ENCODE measurements at regions not wholly inside any gene's neighbourhood (a gene's known extent, or its start where the extent isn't known, plus 50 kb on each side); places are given as distances from the start of the nearest gene placed in this dataset.

DNA sequence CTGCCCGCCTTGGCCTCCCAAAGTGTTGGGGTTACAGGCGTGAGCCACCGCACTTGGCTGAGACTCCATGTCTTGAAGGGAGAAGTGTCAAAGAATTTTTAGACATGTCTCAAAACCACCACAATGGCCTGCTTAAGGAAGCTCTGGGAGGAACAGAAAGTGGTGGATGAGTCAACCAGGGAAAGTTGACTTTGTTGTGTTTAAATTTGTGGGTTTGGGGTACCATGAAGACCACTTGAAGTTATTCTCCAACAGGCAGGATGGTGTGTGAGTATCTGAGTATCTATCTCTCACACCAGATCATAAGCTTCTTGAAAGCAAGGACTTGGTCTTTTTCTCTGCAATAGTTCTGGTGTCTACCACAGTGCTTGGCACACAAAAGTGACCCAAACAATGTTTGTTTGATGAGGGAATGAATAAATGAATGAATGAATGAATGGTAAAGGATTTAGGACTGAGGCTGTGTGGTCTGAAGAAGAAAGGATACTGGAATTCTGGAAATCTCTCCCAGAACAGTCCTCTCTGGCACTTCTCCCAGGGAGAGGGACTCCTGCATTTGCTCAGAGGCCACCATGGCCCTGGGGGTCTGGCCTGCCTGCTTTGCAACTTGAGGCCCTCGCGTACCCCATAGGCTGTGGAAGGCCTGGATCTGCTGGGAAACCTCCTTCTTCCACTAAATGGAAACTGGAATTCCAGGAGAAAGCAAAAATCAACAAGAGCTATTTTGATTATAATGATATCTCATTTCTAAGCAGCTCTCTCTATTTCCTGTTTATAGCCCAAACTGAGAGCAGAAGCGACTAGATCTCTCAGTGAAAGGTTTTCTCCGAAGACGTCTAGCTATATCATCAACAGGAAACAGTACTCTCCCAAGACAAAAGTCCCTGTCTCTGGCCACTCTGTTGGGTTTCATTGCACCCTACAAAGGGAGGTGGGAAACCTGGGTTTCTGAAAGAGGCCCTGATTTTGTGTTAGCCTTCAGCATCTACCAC lies 187.9 kb downstream of the PALM2AKAP2 start (continued):
- TF ChIP-seq ETV6 (conservative IDR thresholded peaks at IDR 0.05 in 1 of 2, IDR thresholded peaks at IDR 0.05 in 1 of 2; ENCODE audit: borderline replicate concordance in 1 of 2, low read depth in 1 of 2) = peak in 1 of 2 experiments; percentile 96; a peak in 2 of 4 replicates
- peak; percentile 99 for TF ChIP-seq DPF2 (IDR thresholded peaks at IDR 0.05)
- peak; percentile 95 for TF ChIP-seq IKZF1 (conservative IDR thresholded peaks at IDR 0.05)
- peak; percentile 84; the same call in 1 of the 2 replicates for TF ChIP-seq RCOR1 (conservative IDR thresholded peaks at IDR 0.05; ENCODE audit: low read depth, low read length)
- TF ChIP-seq, protein P1, sequence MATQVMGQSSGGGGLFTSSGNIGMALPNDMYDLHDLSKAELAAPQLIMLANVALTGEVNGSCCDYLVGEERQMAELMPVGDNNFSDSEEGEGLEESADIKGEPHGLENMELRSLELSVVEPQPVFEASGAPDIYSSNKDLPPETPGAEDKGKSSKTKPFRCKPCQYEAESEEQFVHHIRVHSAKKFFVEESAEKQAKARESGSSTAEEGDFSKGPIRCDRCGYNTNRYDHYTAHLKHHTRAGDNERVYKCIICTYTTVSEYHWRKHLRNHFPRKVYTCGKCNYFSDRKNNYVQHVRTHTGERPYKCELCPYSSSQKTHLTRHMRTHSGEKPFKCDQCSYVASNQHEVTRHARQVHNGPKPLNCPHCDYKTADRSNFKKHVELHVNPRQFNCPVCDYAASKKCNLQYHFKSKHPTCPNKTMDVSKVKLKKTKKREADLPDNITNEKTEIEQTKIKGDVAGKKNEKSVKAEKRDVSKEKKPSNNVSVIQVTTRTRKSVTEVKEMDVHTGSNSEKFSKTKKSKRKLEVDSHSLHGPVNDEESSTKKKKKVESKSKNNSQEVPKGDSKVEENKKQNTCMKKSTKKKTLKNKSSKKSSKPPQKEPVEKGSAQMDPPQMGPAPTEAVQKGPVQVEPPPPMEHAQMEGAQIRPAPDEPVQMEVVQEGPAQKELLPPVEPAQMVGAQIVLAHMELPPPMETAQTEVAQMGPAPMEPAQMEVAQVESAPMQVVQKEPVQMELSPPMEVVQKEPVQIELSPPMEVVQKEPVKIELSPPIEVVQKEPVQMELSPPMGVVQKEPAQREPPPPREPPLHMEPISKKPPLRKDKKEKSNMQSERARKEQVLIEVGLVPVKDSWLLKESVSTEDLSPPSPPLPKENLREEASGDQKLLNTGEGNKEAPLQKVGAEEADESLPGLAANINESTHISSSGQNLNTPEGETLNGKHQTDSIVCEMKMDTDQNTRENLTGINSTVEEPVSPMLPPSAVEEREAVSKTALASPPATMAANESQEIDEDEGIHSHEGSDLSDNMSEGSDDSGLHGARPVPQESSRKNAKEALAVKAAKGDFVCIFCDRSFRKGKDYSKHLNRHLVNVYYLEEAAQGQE (IDR thresholded peaks at IDR 0.05; ENCODE audit: low read depth, low read length) = no peak; the same call in 1 of the 2 replicates
- TF ChIP-seq, protein P2, sequence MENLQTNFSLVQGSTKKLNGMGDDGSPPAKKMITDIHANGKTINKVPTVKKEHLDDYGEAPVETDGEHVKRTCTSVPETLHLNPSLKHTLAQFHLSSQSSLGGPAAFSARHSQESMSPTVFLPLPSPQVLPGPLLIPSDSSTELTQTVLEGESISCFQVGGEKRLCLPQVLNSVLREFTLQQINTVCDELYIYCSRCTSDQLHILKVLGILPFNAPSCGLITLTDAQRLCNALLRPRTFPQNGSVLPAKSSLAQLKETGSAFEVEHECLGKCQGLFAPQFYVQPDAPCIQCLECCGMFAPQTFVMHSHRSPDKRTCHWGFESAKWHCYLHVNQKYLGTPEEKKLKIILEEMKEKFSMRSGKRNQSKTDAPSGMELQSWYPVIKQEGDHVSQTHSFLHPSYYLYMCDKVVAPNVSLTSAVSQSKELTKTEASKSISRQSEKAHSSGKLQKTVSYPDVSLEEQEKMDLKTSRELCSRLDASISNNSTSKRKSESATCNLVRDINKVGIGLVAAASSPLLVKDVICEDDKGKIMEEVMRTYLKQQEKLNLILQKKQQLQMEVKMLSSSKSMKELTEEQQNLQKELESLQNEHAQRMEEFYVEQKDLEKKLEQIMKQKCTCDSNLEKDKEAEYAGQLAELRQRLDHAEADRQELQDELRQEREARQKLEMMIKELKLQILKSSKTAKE (IDR thresholded peaks at IDR 0.05; ENCODE audit: low read depth, poor library complexity, severe bottlenecking) = peak; percentile 94
- TF ChIP-seq SMARCA5 (IDR thresholded peaks at IDR 0.05) = peak; percentile 81
- TF ChIP-seq, protein P3, sequence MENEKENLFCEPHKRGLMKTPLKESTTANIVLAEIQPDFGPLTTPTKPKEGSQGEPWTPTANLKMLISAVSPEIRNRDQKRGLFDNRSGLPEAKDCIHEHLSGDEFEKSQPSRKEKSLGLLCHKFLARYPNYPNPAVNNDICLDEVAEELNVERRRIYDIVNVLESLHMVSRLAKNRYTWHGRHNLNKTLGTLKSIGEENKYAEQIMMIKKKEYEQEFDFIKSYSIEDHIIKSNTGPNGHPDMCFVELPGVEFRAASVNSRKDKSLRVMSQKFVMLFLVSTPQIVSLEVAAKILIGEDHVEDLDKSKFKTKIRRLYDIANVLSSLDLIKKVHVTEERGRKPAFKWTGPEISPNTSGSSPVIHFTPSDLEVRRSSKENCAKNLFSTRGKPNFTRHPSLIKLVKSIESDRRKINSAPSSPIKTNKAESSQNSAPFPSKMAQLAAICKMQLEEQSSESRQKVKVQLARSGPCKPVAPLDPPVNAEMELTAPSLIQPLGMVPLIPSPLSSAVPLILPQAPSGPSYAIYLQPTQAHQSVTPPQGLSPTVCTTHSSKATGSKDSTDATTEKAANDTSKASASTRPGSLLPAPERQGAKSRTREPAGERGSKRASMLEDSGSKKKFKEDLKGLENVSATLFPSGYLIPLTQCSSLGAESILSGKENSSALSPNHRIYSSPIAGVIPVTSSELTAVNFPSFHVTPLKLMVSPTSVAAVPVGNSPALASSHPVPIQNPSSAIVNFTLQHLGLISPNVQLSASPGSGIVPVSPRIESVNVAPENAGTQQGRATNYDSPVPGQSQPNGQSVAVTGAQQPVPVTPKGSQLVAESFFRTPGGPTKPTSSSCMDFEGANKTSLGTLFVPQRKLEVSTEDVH (IDR thresholded peaks at IDR 0.05; ENCODE audit: low read depth, partially characterized antibody) = no peak
- TF ChIP-seq NBN (IDR thresholded peaks at IDR 0.05) = peak; percentile 93
- TF ChIP-seq ESRRA (IDR thresholded peaks at IDR 0.05; ENCODE audit: low read length) = no peak
- TF ChIP-seq FOS (IDR thresholded peaks at IDR 0.05; ENCODE audit: borderline replicate concordance, extremely low read depth, insufficient read length) = no peak
- TF ChIP-seq, protein P4, sequence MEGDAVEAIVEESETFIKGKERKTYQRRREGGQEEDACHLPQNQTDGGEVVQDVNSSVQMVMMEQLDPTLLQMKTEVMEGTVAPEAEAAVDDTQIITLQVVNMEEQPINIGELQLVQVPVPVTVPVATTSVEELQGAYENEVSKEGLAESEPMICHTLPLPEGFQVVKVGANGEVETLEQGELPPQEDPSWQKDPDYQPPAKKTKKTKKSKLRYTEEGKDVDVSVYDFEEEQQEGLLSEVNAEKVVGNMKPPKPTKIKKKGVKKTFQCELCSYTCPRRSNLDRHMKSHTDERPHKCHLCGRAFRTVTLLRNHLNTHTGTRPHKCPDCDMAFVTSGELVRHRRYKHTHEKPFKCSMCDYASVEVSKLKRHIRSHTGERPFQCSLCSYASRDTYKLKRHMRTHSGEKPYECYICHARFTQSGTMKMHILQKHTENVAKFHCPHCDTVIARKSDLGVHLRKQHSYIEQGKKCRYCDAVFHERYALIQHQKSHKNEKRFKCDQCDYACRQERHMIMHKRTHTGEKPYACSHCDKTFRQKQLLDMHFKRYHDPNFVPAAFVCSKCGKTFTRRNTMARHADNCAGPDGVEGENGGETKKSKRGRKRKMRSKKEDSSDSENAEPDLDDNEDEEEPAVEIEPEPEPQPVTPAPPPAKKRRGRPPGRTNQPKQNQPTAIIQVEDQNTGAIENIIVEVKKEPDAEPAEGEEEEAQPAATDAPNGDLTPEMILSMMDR (IDR thresholded peaks at IDR 0.05 in 2 of 3, conservative IDR thresholded peaks at IDR 0.05 in 1 of 3; ENCODE audit: control insufficient read depth in 2 of 3, extremely low read depth in 1 of 3, insufficient read depth in 1 of 3, low read depth in 3 of 3, low read length in 3 of 3) = no peak
- TF ChIP-seq CBX5 (IDR thresholded peaks at IDR 0.05; ENCODE audit: low read depth) = no peak
- no peak for TF ChIP-seq PML (IDR thresholded peaks at IDR 0.05; ENCODE audit: low read length)
- TF ChIP-seq SREBF1 (IDR thresholded peaks at IDR 0.05; ENCODE audit: low read length) = no peak
- 0 out of 2 replicates have a peak, but pooled peaks have one; percentile 66 for TF ChIP-seq EZH2 (IDR thresholded peaks at IDR 0.05; ENCODE audit: borderline replicate concordance, control insufficient read depth, low read depth, low read length)
- peak; percentile 30; the same call in 1 of the 2 replicates for TF ChIP-seq STAT3 (IDR thresholded peaks at IDR 0.05; ENCODE audit: low read depth, low read length)
- peak; percentile 99 for TF ChIP-seq SPI1 (IDR thresholded peaks at IDR 0.05; ENCODE audit: borderline replicate concordance, insufficient read depth, low read depth, low read length)
